ENCODE measurements at regions not wholly inside any gene's neighbourhood (a gene's known extent, or its start where the extent isn't known, plus 50 kb on each side); places are given as distances from the start of the nearest gene placed in this dataset.
"Not testable (repeated sequence)": the region's sequence is repeated elsewhere in the genome, so short reads cannot be mapped to it uniquely, and the experiment has no call there.

DNA sequence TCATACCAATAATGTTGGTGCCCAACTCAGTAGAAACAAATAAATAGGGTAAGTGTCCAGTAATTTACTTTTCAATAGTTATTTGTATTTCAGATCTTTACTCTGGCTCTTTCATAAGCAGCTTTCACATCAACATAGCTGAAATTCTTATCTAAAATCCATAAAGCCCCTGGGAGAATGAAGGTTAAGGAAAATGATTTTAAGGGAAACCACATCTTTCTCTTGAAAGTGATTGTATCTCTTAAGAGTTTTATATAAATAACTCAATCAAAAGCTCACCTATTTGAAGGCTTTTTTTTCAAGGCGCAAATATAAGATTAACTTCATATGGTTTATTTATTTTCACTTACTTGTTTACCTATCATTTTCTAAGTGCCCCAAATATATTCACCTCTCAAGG, 324.4 kb downstream of the HGF start:
- H3K4me3 ChIP-seq, result no peak overlapping the region
- no peak for DNase-seq
- no peak overlapping the region for H3K27ac ChIP-seq
- 71 to 94% (median 84%) methylated on average over 1 of the region's 1 CpG for WGBS, 4 donors
- intact Hi-C loops (cut with DNase I), result no loop called here
- no peaks in the 10 kb centered on the region for H3K36me3 ChIP-seq (replicated peaks in 1 of 2)
- TF ChIP-seq POLR2A (IDR thresholded peaks at IDR 0.05), result no peak
- TF ChIP-seq, protein P1, sequence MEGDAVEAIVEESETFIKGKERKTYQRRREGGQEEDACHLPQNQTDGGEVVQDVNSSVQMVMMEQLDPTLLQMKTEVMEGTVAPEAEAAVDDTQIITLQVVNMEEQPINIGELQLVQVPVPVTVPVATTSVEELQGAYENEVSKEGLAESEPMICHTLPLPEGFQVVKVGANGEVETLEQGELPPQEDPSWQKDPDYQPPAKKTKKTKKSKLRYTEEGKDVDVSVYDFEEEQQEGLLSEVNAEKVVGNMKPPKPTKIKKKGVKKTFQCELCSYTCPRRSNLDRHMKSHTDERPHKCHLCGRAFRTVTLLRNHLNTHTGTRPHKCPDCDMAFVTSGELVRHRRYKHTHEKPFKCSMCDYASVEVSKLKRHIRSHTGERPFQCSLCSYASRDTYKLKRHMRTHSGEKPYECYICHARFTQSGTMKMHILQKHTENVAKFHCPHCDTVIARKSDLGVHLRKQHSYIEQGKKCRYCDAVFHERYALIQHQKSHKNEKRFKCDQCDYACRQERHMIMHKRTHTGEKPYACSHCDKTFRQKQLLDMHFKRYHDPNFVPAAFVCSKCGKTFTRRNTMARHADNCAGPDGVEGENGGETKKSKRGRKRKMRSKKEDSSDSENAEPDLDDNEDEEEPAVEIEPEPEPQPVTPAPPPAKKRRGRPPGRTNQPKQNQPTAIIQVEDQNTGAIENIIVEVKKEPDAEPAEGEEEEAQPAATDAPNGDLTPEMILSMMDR (IDR thresholded peaks at IDR 0.05), result no peak
- peaks cover 4% of the 10 kb centered on the region for H3K27me3 ChIP-seq
- no peaks in the 10 kb centered on the region for H3K4me1 ChIP-seq (replicated peaks in 1 of 2)
- H3K9me3 ChIP-seq (replicated peaks in 1 of 3), result no peaks in the 10 kb centered on the region

- TF ChIP-seq POLR2A (IDR thresholded peaks at IDR 0.05), result no peak
- TF ChIP-seq, protein P1 (IDR thresholded peaks at IDR 0.05), result no peak
- H3K27me3 ChIP-seq, result no peaks in the 10 kb centered on the region
- H3K4me1 ChIP-seq (replicated peaks in 1 of 2), result no peaks in the 10 kb centered on the region
- intact Hi-C loops (cut with DNase I), result no loop called here
- no peaks in the 10 kb centered on the region for H3K36me3 ChIP-seq (replicated peaks in 1 of 2)
- no peak overlapping the region for H3K27ac ChIP-seq
- DNase-seq, result no peak
- H3K4me3 ChIP-seq, result no peak overlapping the region
- no peaks in the 10 kb centered on the region for H3K9me3 ChIP-seq (replicated peaks in 1 of 3)
- 30 to 36% (median 32%) methylated on average over 1 of the region's 1 CpG for WGBS, 4 donors
Observed at GRCh38 chr7:81441750-81442149, 328.1 kb downstream of the HGF start.

- Histone ChIP-seq H3K36me3 (replicated peaks in 1 of 2) (no peaks in the 10 kb centered on the region), H3K27me3 (no peaks in the 10 kb centered on the region), H3K4me1 (replicated peaks in 1 of 2) (no peaks in the 10 kb centered on the region), H3K4me3 (no peak overlapping the region), H3K27ac (no peak overlapping the region), H3K9me3 (replicated peaks in 1 of 3) (no peaks in the 10 kb centered on the region)
- DNase-seq, result no peak
- 40 to 60% (median 51%) methylated on average over 1 of the region's 1 CpG for WGBS, 4 donors
- intact Hi-C loops (cut with DNase I), result no loop called here
- no peak for TF ChIP-seq POLR2A (IDR thresholded peaks at IDR 0.05)
- TF ChIP-seq, protein P1 (IDR thresholded peaks at IDR 0.05), result no peak
Observed at GRCh38 chr7:81439591-81439990, 330.3 kb downstream of the HGF start.

DNA sequence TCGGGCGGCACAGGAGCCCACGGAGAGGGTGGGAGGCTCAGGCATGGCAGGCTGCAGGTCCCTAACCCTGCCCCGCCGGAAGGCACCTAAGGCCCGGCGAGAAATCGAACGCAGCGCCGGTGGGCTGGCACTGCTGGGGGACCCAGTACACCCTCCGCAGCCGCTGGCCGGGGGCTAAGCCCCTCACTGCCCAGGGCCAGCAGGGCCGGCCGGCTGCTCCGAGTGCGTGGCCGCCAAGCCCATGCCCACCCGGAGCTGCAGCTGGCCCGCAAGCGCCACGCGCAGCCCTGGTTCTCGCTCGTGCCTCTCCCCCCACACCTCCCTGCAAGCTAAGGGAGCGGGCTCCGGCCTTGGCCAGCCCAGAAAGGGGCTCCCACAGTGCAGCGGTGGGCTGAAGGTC, 332.7 kb downstream of the HGF start:
- H3K4me1 ChIP-seq (replicated peaks in 1 of 2); DNase-seq; H3K36me3 ChIP-seq (replicated peaks in 1 of 2); H3K27me3 ChIP-seq; H3K9me3 ChIP-seq (replicated peaks in 1 of 3); H3K27ac ChIP-seq; intact Hi-C loops (cut with DNase I); H3K4me3 ChIP-seq: not testable (repeated sequence)
- WGBS, 4 donors, result 86 to 100% (median 96%) methylated on average over 1 to 29 of the region's 29 CpGs

DNA sequence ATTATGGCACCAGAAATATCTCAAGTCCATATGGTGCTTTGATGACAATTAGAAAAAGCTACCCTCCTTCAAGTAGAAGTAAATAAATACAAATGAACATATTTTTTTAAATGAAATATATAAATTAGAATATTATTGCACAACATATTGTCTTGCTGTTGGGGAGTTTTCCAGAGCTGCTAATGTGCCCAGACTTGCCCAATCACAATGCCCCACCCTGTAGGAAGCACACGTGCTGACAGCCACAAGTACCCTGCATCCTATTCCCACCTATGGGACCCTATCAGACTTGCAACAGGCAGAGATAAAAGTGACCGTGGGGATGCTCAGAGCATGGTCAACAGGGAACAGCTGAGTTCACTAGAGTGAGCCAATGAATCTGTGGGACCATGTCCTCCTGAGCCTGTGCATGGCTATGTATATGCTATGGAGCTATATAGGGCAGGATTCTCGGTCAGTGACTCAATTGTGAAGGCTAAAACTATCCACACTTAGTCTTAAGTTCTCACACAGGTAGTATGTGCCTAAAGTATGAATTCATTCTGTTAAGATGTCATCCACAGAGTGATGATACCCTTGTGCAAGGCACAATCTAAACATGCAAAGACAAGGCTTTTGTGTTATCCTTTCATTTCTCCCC, 336.0 kb downstream of the HGF start:
- Histone ChIP-seq H3K4me1 (replicated peaks in 1 of 2) (no peaks in the 10 kb centered on the region), H3K4me3 (no peak overlapping the region), H3K27ac (no peak overlapping the region), H3K27me3 (no peaks in the 10 kb centered on the region), H3K9me3 (replicated peaks in 1 of 3) (no peaks in the 10 kb centered on the region), H3K36me3 (replicated peaks in 1 of 2) (no peaks in the 10 kb centered on the region)
- no peak for DNase-seq
- 64 to 79% (median 76%) methylated on average over 3 of the region's 3 CpGs for WGBS, 4 donors
- intact Hi-C loops (cut with DNase I), result no loop called here
- TF ChIP-seq, protein P1 (IDR thresholded peaks at IDR 0.05), result no peak
- TF ChIP-seq POLR2A (IDR thresholded peaks at IDR 0.05), result no peak

Measured in adrenal gland (tissue), 9 donors.